Activated naive CD4-positive, alpha-beta T cell treated with anti-CD3 and anti-CD28 coated beads for 36 hours (primary cell): ENCODE measurements at regions not wholly inside any gene's neighbourhood (a gene's known extent, or its start where the extent isn't known, plus 50 kb on each side); places are given as distances from the start of the nearest gene placed in this dataset.
"Not testable (repeated sequence)": the region's sequence is repeated elsewhere in the genome, so short reads cannot be mapped to it uniquely, and the experiment has no call there.

Experiments used
- CTCF ChIA-PET: fragments of 350-600 bp; sonication (Branson Sonifier 250); formaldehyde crosslinking; loops from one replicate; lab custom pipeline; 2021; ENCODE audit warnings: antibody characterized with exemption; lab: Charles Lee
- DNase-seq: peaks from one replicate; pipeline ENCODE4 v3.0.0-alpha.2; 2020
- H3K27ac Mint-ChIP-seq: one replicate; pipeline ENCODE4 v1.8.0; 2021; ENCODE audit warnings: mild to moderate bottlenecking, mixed read lengths
- H3K27me3 Mint-ChIP-seq: one replicate; pipeline ENCODE4 v1.8.0; 2021; ENCODE audit warnings: low read depth, mixed read lengths
- H3K36me3 Mint-ChIP-seq: one replicate; pipeline ENCODE4 v1.8.0; 2021; ENCODE audit warnings: low read depth, mixed read lengths
- H3K4me1 Mint-ChIP-seq: one replicate; pipeline ENCODE4 v1.8.0; 2021; ENCODE audit warnings: low read depth, mixed read lengths
- H3K4me3 Mint-ChIP-seq: one replicate; pipeline ENCODE4 v1.8.0; 2021; ENCODE audit warnings: mild to moderate bottlenecking, moderate library complexity, mixed read lengths
- H3K9me3 Mint-ChIP-seq: one replicate; pipeline ENCODE4 v1.8.0; 2021; ENCODE audit warnings: mixed read lengths
- intact Hi-C: fragments of 100-400 bp; cut with micrococcal nuclease; formaldehyde crosslinking; loops from one replicate; pipeline ENCODE4 v1.15.1; 2023

DNA sequence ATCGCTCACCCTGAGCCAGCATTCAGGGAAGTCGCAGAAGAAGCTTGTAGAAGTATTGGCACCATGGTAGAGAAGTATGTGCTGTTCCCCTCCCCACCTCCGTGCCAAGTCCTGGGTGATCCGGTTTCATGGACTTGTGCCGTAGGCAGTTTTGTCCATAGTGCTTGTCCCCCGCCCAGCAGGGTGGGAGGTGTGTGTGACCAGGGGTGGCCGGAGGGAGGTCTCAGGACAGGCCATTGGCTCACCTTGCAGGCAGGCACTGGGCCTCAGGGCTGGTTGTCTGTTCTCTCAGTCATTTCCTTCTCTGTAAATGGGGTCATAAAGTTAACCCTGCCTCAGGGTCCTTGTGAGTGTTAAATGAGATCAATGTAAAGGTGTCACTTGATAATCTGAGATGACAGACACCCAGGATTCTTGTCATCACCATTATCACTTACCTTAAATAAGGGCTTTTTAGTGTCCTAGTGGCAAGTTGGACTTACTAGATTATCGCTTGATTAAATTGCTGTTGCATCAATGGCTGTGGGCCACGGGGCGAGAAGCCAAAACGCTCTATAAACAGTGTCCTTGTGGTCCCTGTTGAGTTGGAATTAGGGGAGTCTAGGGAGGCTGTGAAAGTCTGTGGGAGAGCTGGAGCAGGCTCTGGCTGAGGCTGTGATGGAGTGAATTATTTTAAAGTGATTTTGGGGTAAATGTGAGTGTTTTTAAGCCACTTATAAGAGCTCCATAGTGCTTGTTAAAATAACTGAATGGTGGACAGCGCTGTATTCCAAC lies 130.0 kb downstream of the MRPL57 start:
- H3K27ac Mint-ChIP-seq, H3K4me3 Mint-ChIP-seq, CTCF ChIA-PET, H3K36me3 Mint-ChIP-seq, H3K9me3 Mint-ChIP-seq, H3K27me3 Mint-ChIP-seq, DNase-seq, intact Hi-C loops: not testable (repeated sequence)
- H3K4me1 Mint-ChIP-seq = peaks cover 12% of the 10 kb centered on the region

DNA sequence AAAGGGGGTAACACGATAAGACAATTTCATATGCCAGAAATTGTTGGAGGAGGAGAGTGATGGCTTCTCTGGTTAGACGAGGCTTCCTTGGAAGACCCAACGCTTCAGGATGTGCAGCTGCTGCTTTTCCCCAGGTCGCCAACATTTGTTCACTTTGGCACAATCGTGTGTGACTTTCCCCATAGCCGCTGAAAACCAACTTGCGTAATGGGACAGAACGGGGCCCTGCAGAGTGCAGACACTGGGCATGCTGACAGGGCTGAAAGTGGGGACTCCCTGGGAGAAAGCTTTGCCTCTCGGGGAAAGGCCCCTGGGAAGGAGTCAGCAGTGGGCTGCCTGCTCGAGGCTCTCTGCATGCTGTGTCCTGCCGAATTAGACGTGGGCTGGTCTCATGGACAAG lies 130.7 kb downstream of the MRPL57 start:
- H3K27ac Mint-ChIP-seq, H3K27me3 Mint-ChIP-seq, CTCF ChIA-PET, H3K4me3 Mint-ChIP-seq, intact Hi-C loops, H3K9me3 Mint-ChIP-seq, H3K36me3 Mint-ChIP-seq, DNase-seq: not testable (repeated sequence)
- peaks cover 12% of the 10 kb centered on the region for H3K4me1 Mint-ChIP-seq

DNA sequence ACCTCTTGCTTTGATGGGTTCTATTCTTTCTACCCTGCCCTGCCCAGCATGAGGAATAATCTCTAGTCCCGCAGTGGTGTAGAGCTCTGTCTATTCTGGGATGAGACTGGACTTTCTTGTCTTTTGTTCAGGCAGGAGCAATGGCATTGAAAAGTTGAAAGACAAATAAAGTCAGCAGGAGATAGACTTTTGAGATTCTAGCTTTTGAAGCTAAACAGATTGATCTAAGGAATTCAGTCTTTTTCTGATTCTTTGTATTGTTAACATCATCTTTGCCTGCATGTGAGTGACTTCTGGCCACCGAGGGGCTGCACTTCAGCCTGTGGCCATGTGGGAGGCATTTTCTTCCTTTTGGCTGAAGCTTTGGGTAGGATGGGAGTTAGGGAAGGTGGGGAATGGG lies 132.4 kb downstream of the MRPL57 start:
- Mint-ChIP-seq H3K27ac (no peak overlapping the region), H3K4me3 (no peak overlapping the region), H3K4me1 (peaks cover 10% of the 10 kb centered on the region), H3K9me3 (no peaks in the 10 kb centered on the region), H3K36me3 (peaks cover 5% of the 10 kb centered on the region), H3K27me3 (no peaks in the 10 kb centered on the region)
- intact Hi-C loops = no loop called here
- no peak for DNase-seq
- CTCF ChIA-PET = interaction anchor here (1.3 kb wide), 2 partner anchors 11 to 12 kb away, joined by 3 to 6 read pairs; no protein-coding TSS in a partner anchor

DNA sequence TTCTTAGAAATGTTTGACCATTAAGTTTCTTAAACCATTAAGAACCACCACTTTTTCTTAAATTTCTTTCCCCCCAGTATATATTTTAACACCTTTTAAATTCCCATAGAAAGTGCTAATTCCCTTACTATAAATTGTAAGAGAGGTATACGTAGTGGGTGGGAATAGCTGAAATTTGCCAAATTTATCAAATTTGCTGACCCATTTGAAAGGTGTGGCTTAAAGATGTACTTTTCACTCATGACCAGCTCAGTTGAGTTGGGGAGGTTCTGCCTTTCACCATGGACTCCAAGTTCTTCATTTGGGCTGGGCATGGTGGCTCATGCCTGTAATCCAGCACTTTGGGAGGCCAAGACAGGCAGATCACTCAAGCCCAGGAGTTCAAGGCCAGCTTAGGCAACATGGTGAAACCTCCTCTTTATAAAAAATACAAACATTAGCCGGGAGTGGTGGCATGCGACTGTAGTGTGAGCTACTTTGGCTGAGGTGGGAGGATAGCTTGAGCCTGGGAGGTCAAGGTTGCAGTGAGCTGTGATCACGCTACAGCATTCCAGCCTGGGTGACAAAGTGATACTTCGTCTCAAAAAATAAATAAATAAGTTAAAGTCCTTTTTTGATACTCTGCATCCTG lies 133.2 kb downstream of the MRPL57 start:
- no peak overlapping the region for H3K27ac Mint-ChIP-seq
- H3K27me3 Mint-ChIP-seq = no peaks in the 10 kb centered on the region
- H3K4me3 Mint-ChIP-seq = no peak overlapping the region
- DNase-seq = no peak
- H3K9me3 Mint-ChIP-seq = no peaks in the 10 kb centered on the region
- intact Hi-C loops = no loop called here
- H3K4me1 Mint-ChIP-seq = peaks cover 6% of the 10 kb centered on the region
- H3K36me3 Mint-ChIP-seq = no peaks in the 10 kb centered on the region
- CTCF ChIA-PET = interaction anchor here (1.3 kb wide), 1 partner anchor 11 kb away, joined by 3 read pairs; no protein-coding TSS in a partner anchor

DNA sequence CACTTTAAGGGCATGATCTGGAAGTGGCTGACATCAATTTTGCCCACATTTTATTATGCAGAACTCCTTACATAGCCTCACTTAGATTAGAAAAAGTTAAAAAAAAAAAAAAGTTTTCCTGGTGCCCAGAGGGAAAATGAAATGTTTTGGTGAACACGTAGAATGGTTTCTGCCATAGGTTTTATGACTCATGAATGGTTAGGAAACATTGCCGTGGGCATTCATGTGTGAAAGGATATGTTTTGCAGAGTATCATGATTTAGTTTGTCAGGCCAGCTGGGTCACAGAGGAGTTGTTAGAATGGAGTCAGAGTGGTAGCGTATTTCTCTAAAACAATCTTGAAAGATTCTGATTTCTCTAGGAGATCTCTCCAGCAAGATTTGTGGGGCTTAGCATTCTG lies 133.8 kb downstream of the MRPL57 start:
- Mint-ChIP-seq H3K4me3 (no peak overlapping the region), H3K4me1 (peaks cover 6% of the 10 kb centered on the region), H3K27ac (no peak overlapping the region), H3K36me3 (no peaks in the 10 kb centered on the region), H3K9me3 (no peaks in the 10 kb centered on the region), H3K27me3 (no peaks in the 10 kb centered on the region)
- intact Hi-C loops = no loop called here
- no peak for DNase-seq
- CTCF ChIA-PET = interaction anchor here (1.3 kb wide), 1 partner anchor 12 kb away, joined by 3 read pairs; no protein-coding TSS in a partner anchor

DNA sequence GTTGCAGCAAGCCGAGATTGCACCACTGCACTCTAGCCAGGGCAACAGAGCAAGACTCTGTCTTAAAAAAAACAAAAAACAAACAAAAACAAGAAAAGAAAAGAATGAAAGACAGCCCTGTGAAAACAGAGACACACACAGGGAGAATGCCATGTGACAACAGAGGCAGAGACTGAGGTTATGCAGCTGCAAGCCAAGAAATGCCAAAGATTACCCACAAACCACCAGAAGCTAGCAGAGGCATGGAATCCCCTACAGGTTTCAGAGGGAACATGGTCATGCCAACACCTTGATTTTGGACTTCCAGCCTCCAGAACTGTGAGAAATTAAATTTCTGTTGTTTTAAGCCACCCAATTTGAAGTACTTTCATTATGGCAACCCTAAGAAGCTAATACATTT lies 138.5 kb downstream of the MRPL57 start:
- intact Hi-C loops, H3K27ac Mint-ChIP-seq, DNase-seq, H3K4me3 Mint-ChIP-seq, H3K27me3 Mint-ChIP-seq, H3K36me3 Mint-ChIP-seq, H3K9me3 Mint-ChIP-seq: not testable (repeated sequence)
- CTCF ChIA-PET = interaction anchor here (1.0 kb wide), 1 partner anchor 162 kb away, joined by 3 read pairs; no protein-coding TSS in a partner anchor
- peaks cover 14% of the 10 kb centered on the region for H3K4me1 Mint-ChIP-seq

DNA sequence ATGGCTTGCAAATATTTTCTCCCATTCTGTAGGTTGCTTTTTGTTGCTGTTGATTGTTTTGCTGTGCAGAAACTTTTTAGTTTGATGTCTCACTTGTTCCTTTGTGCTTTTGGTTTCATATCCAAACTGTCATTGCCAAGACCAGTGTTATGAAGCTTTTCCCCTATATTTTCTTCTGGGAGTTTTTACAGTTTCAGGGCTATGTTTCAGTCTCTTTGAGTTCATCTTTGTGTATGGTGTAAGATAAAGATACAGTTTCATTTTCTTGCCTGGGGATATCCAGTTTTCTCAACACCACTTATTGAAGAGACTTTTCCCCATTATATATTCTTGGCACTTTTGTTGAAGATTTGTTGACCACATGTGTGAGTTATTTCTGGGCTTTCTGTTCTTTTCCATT lies 139.9 kb downstream of the MRPL57 start:
- intact Hi-C loops = no loop called here
- Mint-ChIP-seq H3K27me3 (no peaks in the 10 kb centered on the region), H3K36me3 (peaks cover 5% of the 10 kb centered on the region), H3K27ac (no peak overlapping the region), H3K4me1 (peaks cover 8% of the 10 kb centered on the region), H3K4me3 (no peak overlapping the region), H3K9me3 (no peaks in the 10 kb centered on the region)
- no peak for DNase-seq
- CTCF ChIA-PET = interaction anchor here (1.7 kb wide), 1 partner anchor 160 kb away, joined by 3 read pairs; no protein-coding TSS in a partner anchor

DNA sequence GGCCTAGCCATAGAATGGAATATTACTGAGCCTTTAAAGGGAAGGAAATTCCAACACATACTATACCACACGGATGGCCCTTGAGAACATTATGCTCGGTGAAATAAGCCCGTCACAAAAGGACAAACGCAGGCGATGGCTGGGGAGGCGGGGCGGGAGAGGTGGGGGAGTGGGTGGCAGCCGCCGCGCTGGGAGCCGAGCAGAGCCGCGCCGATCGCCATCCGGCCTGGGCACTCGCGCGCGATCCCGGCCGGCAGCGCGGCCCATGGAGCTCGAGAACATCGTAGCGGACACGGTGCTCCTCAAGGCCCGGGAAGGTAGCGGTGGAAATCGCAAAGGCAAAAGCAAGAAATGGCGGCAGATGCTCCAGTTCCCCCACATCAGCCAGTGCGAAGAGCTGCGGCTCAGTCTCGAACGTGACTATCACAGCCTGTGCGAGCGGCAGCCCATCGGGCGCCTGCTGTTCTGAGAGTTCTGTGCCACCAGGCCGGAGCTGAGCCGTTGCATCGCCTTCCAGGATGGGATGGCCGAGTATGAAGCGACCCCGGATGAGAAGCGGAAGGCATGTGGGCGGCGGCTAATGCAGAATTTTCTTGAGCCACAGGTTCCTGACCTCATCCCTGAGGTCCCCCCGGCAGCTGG lies 140.1 kb downstream of the ZDHHC20 start:
- Mint-ChIP-seq H3K27ac (no peak overlapping the region), H3K9me3 (no peaks in the 10 kb centered on the region), H3K36me3 (peaks cover 5% of the 10 kb centered on the region), H3K27me3 (no peaks in the 10 kb centered on the region), H3K4me1 (peaks cover 8% of the 10 kb centered on the region), H3K4me3 (peak overlapping the region; percentile 46)
- CTCF ChIA-PET = interaction anchor here (0.6 kb wide), 2 partner anchors 158 to 269 kb away, joined by 3 to 4 read pairs; no protein-coding TSS in a partner anchor
- DNase-seq = no peak
- intact Hi-C loops = no loop called here

DNA sequence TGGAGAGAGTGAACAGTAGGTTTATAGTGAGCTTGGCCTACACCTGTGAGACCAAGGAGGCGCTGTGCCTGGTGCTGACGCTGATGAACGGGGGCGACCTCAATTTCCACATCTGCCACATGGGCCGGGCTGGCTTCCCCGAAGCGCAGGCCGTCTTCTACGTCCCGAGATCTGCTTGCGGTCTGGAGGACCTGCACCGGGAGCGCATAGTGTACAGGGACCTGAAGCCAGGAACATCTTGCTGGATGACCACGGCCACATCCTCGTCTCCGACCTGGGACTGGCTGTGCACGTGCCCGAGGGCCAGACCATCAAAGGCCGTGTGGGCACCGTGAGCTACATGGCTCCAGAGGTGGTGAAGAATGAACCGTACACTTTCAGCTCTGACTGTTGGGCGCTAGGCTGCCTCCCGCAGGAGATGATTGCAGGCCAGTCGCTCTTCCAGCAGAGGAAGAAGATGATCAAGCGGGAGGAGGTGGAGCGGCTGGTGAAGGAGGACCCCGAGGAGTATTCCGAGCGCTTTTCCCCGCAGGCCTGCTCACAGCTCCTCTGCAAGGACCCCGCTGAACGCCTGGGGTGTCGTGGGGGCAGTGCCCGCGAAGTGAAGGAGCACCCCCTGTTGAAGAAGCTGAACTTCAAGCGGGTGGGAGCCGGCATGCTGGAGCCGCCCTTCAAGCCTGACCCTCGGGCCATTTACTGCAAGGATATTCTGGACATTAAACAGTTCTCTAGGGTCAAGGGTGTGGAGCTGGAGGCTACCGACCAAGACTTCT lies 139.0 kb downstream of the ZDHHC20 start:
- peaks cover 14% of the 10 kb centered on the region for H3K4me1 Mint-ChIP-seq

DNA sequence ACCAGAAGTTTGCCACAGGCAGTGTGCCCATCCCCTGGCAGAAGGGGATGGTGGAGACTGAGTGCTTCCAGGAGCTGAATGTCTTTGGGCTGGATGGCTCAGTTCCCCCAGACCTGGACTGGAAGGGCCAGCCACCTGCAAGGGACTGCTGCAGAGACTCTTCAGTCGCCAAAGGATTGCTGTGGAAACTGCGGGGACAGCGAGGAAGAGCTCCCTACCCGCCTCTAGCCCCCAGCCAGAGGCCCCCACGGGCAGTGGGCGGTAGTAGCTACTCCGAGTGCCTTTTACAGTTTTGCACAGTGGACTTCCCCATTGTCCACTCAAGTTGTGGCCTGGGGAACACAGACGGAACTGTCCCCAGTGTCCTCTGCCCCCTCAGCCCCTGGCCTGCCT lies 138.5 kb downstream of the ZDHHC20 start:
- H3K9me3 Mint-ChIP-seq = no peaks in the 10 kb centered on the region
- CTCF ChIA-PET = interaction anchor here (0.6 kb wide), 1 partner anchor 19 kb away, joined by 3 read pairs; no protein-coding TSS in a partner anchor
- H3K27ac Mint-ChIP-seq = no peak overlapping the region
- H3K4me3 Mint-ChIP-seq = no peak overlapping the region
- DNase-seq = no peak
- H3K4me1 Mint-ChIP-seq = peaks cover 17% of the 10 kb centered on the region
- H3K27me3 Mint-ChIP-seq = no peaks in the 10 kb centered on the region
- intact Hi-C loops = no loop called here
- H3K36me3 Mint-ChIP-seq = peaks cover 5% of the 10 kb centered on the region

More for the DNA sequence above, 139.0 kb downstream of the ZDHHC20 start:
- DNase-seq = no peak
- Mint-ChIP-seq H3K4me3 (no peak overlapping the region), H3K27me3 (no peaks in the 10 kb centered on the region), H3K27ac (no peak overlapping the region), H3K9me3 (no peaks in the 10 kb centered on the region), H3K36me3 (peaks cover 5% of the 10 kb centered on the region)
- intact Hi-C loops = no loop called here
- CTCF ChIA-PET = interaction anchor here (0.6 kb wide), 1 partner anchor 212 kb away, joined by 3 read pairs; no protein-coding TSS in a partner anchor

DNA sequence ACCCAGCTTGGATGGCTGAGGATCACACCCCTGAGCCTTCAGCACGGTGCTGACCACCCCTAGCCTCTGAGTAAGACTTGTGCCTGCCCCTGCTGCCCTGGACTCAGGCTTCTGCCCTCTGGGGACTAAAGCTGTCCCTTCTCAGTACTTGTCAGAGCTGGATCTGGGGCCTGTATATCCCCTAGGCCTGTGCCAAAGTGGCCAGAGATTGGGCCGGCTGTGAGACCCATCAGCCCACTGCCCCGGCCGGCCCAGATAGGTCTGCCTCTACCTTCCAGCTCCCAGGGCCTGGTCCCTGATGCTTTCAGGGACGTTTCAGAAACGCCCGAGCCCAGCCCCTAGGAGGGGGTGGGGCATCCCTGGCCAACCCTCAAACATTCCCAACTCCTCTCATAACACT lies 137.8 kb downstream of the ZDHHC20 start:
- CTCF ChIA-PET = interaction anchor here (0.6 kb wide), 2 partner anchors 20 to 516 kb away, joined by 3 to 4 read pairs; no protein-coding TSS in a partner anchor
- peaks cover 5% of the 10 kb centered on the region for H3K36me3 Mint-ChIP-seq
- H3K27me3 Mint-ChIP-seq = no peaks in the 10 kb centered on the region
- no peak overlapping the region for H3K4me3 Mint-ChIP-seq
- no peaks in the 10 kb centered on the region for H3K9me3 Mint-ChIP-seq
- intact Hi-C loops = no loop called here
- no peak for DNase-seq
- no peak overlapping the region for H3K27ac Mint-ChIP-seq
- H3K4me1 Mint-ChIP-seq = peaks cover 16% of the 10 kb centered on the region
